PFSK-1 (cell line): ENCODE measurements at regions not wholly inside any gene's neighbourhood (a gene's known extent, or its start where the extent isn't known, plus 50 kb on each side); places are given as distances from the start of the nearest gene placed in this dataset.

ENCODE experiments used
- FOXP2 ChIP-seq: optimal IDR thresholded peaks from 2 replicates; pipeline ENCODE3; 2011; ENCODE audit warnings: borderline replicate concordance, control low read depth, inconsistent platforms; ENCODE audit not compliant: insufficient read depth; ENCODE audit errors: extremely low read length, extremely low read depth
- POLR2AphosphoS5 ChIP-seq: IDR thresholded peaks from 2 replicates; pipeline ENCODE4 v1.6.1; 2012; ENCODE audit warnings: low read depth, mild to moderate bottlenecking, control low read depth, low read length, moderate library complexity
- REST ChIP-seq, 2 experiments: IDR thresholded peaks; 2 replicates each; pipeline versions ENCODE4 v1.6.1 to v1.8.0; 2011 to 2012; ENCODE audit warnings: low read depth in 2 of 2, low read length in 2 of 2, control low read depth in 1 of 2, inconsistent platforms in 1 of 2, mild to moderate bottlenecking in 1 of 2, moderate library complexity in 1 of 2; ENCODE audit not compliant: insufficient read depth in 1 of 2
- SIN3A ChIP-seq: IDR thresholded peaks from 2 replicates; pipeline ENCODE4 v1.6.1; 2012; ENCODE audit warnings: mild to moderate bottlenecking, low read length, moderate library complexity, borderline replicate concordance; ENCODE audit not compliant: insufficient read depth
- TAF1 ChIP-seq: IDR thresholded peaks from 2 replicates; pipeline ENCODE4 v1.6.1; 2012; ENCODE audit warnings: low read length, control low read depth, borderline replicate concordance; ENCODE audit not compliant: insufficient read depth

- no peak for TF ChIP-seq TAF1
- TF ChIP-seq POLR2AphosphoS5 = no peak
- no peak for TF ChIP-seq SIN3A
- TF ChIP-seq FOXP2 = no peak
- no peak for TF ChIP-seq REST (IDR thresholded peaks at IDR 0.05; ENCODE audit: insufficient read depth in 1 of 2, low read depth in 2 of 2, low read length in 2 of 2)
Observed at GRCh38 chr12:66733321-66733720, 54.4 kb upstream of the GRIP1 start.

GRCh38 chr12:66733839-66734238, 55.0 kb upstream of the GRIP1 start:
- TF ChIP-seq POLR2AphosphoS5 (no peak), FOXP2 (no peak), REST (IDR thresholded peaks at IDR 0.05; ENCODE audit: insufficient read depth in 1 of 2, low read depth in 2 of 2, low read length in 2 of 2) (no peak), TAF1 (no peak), SIN3A (no peak)

- TF ChIP-seq TAF1 (no peak), REST (IDR thresholded peaks at IDR 0.05; ENCODE audit: insufficient read depth in 1 of 2, low read depth in 2 of 2, low read length in 2 of 2) (no peak), POLR2AphosphoS5 (no peak), SIN3A (no peak), FOXP2 (no peak)
Observed at GRCh38 chr12:66735275-66735674, 56.4 kb upstream of the GRIP1 start.

- TF ChIP-seq SIN3A (no peak), FOXP2 (no peak), TAF1 (no peak), POLR2AphosphoS5 (no peak), REST (IDR thresholded peaks at IDR 0.05; ENCODE audit: insufficient read depth in 1 of 2, low read depth in 2 of 2, low read length in 2 of 2) (no peak)
Observed at GRCh38 chr12:66736931-66737330, 58.1 kb upstream of the GRIP1 start.

GRCh38 chr12:66739266-66739665, 60.4 kb upstream of the GRIP1 start:
- no peak for TF ChIP-seq TAF1
- TF ChIP-seq POLR2AphosphoS5 = no peak
- TF ChIP-seq REST (IDR thresholded peaks at IDR 0.05; ENCODE audit: insufficient read depth in 1 of 2, low read depth in 2 of 2, low read length in 2 of 2) = no peak
- no peak for TF ChIP-seq SIN3A
- no peak for TF ChIP-seq FOXP2
